GM23248 (cell line): ENCODE measurements at regions not wholly inside any gene's neighbourhood (a gene's known extent, or its start where the extent isn't known, plus 50 kb on each side); places are given as distances from the start of the nearest gene placed in this dataset.
A peak's percentile ranks its signal among the peaks of the same experiment; 100 is the strongest.

Experiments
- DNase-seq: peaks from one replicate; pipeline ENCODE4 v3.0.0-alpha.2; 2015
- H2AFZ ChIP-seq: fragments of 200-600 bp; sonication (generic); 2 replicates; pipeline ENCODE4 v1.6.1; 2016; ENCODE audit warnings: antibody characterized with exemption
- H3F3A ChIP-seq: fragments of 200-600 bp; sonication (generic); 2 replicates; pipeline ENCODE4 v1.6.1; 2016; ENCODE audit warnings: mild to moderate bottlenecking, antibody characterized with exemption, mixed run types; ENCODE audit not compliant: insufficient read depth
- H3K27ac ChIP-seq: fragments of 200-600 bp; sonication (generic); 2 replicates; pipeline ENCODE4 v1.5.1; 2016; ENCODE audit warnings: mild to moderate bottlenecking
- H3K27me3 ChIP-seq: fragments of 200-600 bp; sonication (generic); replicated peaks from 2 replicates; pipeline ENCODE4 v1.6.1; 2016; ENCODE audit warnings: mild to moderate bottlenecking; ENCODE audit not compliant: insufficient read depth
- H3K36me3 ChIP-seq: fragments of 200-600 bp; sonication (generic); 2 replicates; pipeline ENCODE4 v1.6.1; 2016; ENCODE audit warnings: low read depth, mild to moderate bottlenecking
- H3K4me1 ChIP-seq: fragments of 200-600 bp; sonication (generic); 2 replicates; pipeline ENCODE4 v1.6.1; 2016; ENCODE audit warnings: mild to moderate bottlenecking; ENCODE audit not compliant: insufficient read depth
- H3K4me2 ChIP-seq: fragments of 200-600 bp; sonication (generic); one replicate; pipeline ENCODE4 v1.6.1; 2016; ENCODE audit warnings: mild to moderate bottlenecking; ENCODE audit not compliant: unreplicated experiment
- H3K4me3 ChIP-seq: fragments of 200-600 bp; sonication (generic); 2 replicates; pipeline ENCODE4 v1.5.1; 2016; ENCODE audit warnings: mild to moderate bottlenecking
- H3K79me2 ChIP-seq: fragments of 200-600 bp; sonication (generic); 2 replicates; pipeline ENCODE4 v1.6.1; 2016; ENCODE audit warnings: mild to moderate bottlenecking; ENCODE audit not compliant: insufficient read depth
- H3K9ac ChIP-seq: fragments of 200-600 bp; sonication (generic); 2 replicates; pipeline ENCODE4 v1.6.1; 2016; ENCODE audit warnings: mild to moderate bottlenecking
- H3K9me2 ChIP-seq: fragments of 200-600 bp; sonication (generic); 2 replicates; pipeline ENCODE4 v1.6.1; 2016; ENCODE audit warnings: mixed run types, mild to moderate bottlenecking, moderate library complexity; ENCODE audit not compliant: insufficient read depth
- H3K9me3 ChIP-seq: fragments of 200-600 bp; sonication (generic); one replicate; pipeline ENCODE4 v1.6.1; 2017; ENCODE audit warnings: low read depth
- H4K20me1 ChIP-seq: fragments of 200-600 bp; sonication (generic); 2 replicates; pipeline ENCODE4 v1.6.0; 2016; ENCODE audit not compliant: insufficient read depth
- EZH2 ChIP-seq: fragments of 200-600 bp; sonication (generic); IDR thresholded peaks from 2 replicates; pipeline ENCODE4 v1.6.1; 2018; ENCODE audit warnings: antibody characterized with exemption, mild to moderate bottlenecking; ENCODE audit not compliant: insufficient read depth, poor library complexity, severe bottlenecking
- EZH2phosphoT487 ChIP-seq: fragments of 200-600 bp; sonication (generic); IDR thresholded peaks from 2 replicates; pipeline ENCODE4 v1.6.1; 2018; ENCODE audit warnings: antibody characterized with exemption, moderate library complexity, mild to moderate bottlenecking, low read depth; ENCODE audit not compliant: insufficient read depth
- WGBS, 2 experiments: methylation state at CpG; one replicate each; pipeline ENCODE4 v1.1.6; 2015 to 2017; ENCODE audit warnings: low lambda C conversion rate in 2 of 2, low coverage in 1 of 2; ENCODE audit errors: missing lambda C conversion rate in 2 of 2; 5-methylcytosine and 5-hydroxymethylcytosine counted together
- in situ Hi-C: fragments of 300-500 bp; cut with MboI; formaldehyde crosslinking; loops from 2 replicates; pipeline ENCODE4 v1.15.0; 2020

DNA sequence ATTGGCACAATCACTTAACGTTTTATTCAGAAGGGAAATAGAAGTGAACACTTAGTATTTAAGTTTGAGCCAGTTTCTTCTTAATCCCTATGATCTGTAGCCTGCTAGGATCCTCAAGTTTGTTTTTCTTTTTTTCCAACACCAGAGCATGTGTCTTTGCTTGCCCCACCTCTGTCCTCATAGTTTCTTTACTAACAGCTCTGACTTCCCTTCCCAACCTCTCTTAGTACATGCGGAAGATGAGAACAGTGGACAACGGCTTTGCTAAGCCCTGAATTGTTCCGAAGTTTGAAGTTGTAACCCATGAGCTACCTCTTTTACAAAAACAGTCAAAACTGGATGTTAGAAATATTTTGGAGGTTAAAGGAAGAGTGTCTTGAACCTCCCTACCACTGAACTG is 61.7 kb upstream of the TAF11L2 start:
- peak overlapping the region; percentile 60 for H3K9ac ChIP-seq
- peaks cover 11% of the 10 kb centered on the region; the same call in 1 of the 2 replicates for H3K4me1 ChIP-seq
- peak overlapping the region; percentile 95 for H2AFZ ChIP-seq
- H3K36me3 ChIP-seq, result no peaks in the 10 kb centered on the region
- no peaks in the 10 kb centered on the region for H3K9me2 ChIP-seq
- WGBS, 2 experiments, result 15 to 22% methylated on average over 4 of the region's 4 CpGs
- peak; percentile 50 for DNase-seq
- H3K4me3 ChIP-seq, result peak overlapping the region; percentile 60
- no peaks in the 10 kb centered on the region for H3K9me3 ChIP-seq
- TF ChIP-seq EZH2 (no peak), EZH2phosphoT487 (no peak)
- H4K20me1 ChIP-seq, result no peaks in the 10 kb centered on the region
- no peaks in the 10 kb centered on the region for H3K27me3 ChIP-seq
- in situ Hi-C loops, result no loop called here
- H3K4me2 ChIP-seq, result peak overlapping the region; percentile 89
- H3K79me2 ChIP-seq, result no peaks in the 10 kb centered on the region
- peaks cover 18% of the 10 kb centered on the region; the same call in 1 of the 2 replicates for H3F3A ChIP-seq
- peak overlapping the region; percentile 13; the same call in 1 of the 2 replicates for H3K27ac ChIP-seq

DNA sequence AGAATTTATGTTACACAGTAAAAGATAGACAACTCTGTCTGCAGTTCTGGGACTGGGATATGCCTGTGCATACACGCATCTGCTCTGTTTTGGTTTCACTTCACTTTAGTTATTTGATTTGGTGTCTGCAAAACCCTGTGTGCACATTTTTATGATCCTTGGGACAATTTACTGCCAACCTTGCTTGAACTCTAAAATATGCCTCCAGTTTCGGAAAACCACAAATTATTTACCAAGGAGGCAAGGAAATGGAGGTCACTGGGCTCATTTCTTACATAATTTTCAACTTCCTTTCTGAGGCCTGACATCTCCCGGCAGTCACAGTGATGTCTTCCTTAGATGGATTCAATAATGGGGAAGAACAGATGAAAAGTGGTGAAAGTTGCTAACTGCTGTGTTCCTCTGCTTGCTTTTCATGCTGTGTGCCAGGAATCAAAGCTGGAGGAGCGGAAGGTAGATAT is 61.2 kb upstream of the TAF11L2 start:
- no peaks in the 10 kb centered on the region for H3K9me3 ChIP-seq
- peaks cover 21% of the 10 kb centered on the region; the same call in 1 of the 2 replicates for H3F3A ChIP-seq
- no peaks in the 10 kb centered on the region for H3K36me3 ChIP-seq
- H3K9ac ChIP-seq, result peak overlapping the region; percentile 60
- H3K27me3 ChIP-seq, result no peaks in the 10 kb centered on the region
- no peaks in the 10 kb centered on the region for H3K9me2 ChIP-seq
- TF ChIP-seq EZH2 (no peak), EZH2phosphoT487 (no peak)
- H3K27ac ChIP-seq, result peak overlapping the region; percentile 13; the same call in 1 of the 2 replicates
- H3K79me2 ChIP-seq, result no peaks in the 10 kb centered on the region
- 30 to 31% methylated on average over 4 of the region's 4 CpGs for WGBS, 2 experiments
- peak; percentile 49 for DNase-seq
- peak overlapping the region; percentile 60 for H3K4me3 ChIP-seq
- H4K20me1 ChIP-seq, result no peaks in the 10 kb centered on the region
- H3K4me1 ChIP-seq, result peaks cover 14% of the 10 kb centered on the region
- peak overlapping the region; percentile 89 for H3K4me2 ChIP-seq
- in situ Hi-C loops, result no loop called here
- peak overlapping the region; percentile 95 for H2AFZ ChIP-seq

DNA sequence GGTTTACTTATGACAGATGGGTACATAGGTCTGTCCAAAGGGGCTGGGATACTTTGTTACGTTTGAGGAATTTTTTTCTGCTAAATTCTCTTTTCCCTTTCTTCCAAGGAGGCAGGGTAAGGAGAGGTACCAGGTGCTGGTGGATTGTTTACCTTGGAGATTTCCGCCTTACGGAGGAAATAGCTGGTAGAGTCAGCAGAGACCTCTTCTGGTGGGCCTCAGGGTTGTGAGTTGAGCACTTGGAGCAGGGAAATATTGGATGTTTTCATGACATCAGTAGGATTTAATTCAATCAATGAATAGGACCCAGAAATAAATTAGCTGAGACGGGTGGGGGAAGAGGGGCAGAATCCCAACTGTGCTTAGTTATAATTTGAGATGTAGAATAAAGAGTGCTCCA is 60.0 kb upstream of the TAF11L2 start:
- Histone ChIP-seq H3K4me1 (peaks cover 17% of the 10 kb centered on the region), H3F3A (peaks cover 23% of the 10 kb centered on the region; the same call in 1 of the 2 replicates), H3K36me3 (no peaks in the 10 kb centered on the region), H3K9ac (no peak overlapping the region), H3K79me2 (no peaks in the 10 kb centered on the region), H2AFZ (no peak overlapping the region), H3K4me3 (no peak overlapping the region), H3K4me2 (no peak overlapping the region), H4K20me1 (no peaks in the 10 kb centered on the region), H3K27me3 (no peaks in the 10 kb centered on the region), H3K9me2 (no peaks in the 10 kb centered on the region), H3K27ac (no peak overlapping the region), H3K9me3 (no peaks in the 10 kb centered on the region)
- DNase-seq, result no peak
- TF ChIP-seq EZH2phosphoT487 (no peak), EZH2 (no peak)
- in situ Hi-C loops, result no loop called here
- 80 to 83% methylated on average over 4 of the region's 4 CpGs for WGBS, 2 experiments

DNA sequence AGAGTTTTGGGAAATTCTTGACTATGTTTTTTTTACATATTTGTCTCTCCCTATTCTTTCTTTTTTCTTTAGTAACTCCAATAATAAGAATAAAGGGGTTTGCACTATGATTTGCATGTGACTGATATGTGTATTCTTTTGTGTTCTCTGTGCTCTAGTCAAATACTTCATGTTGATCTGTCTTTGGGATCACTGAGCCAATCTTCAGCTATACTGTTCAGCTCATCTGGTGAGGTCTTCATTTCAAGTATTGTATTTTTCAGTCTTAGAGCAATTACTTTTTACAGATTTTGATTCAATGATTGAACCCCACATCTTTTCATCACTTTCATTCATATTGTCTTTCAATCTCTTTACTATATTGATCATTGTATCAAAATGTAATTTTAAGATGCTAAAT is 58.1 kb upstream of the TAF11L2 start:
- no peak overlapping the region for H3K27ac ChIP-seq
- in situ Hi-C loops, result no loop called here
- peaks cover 29% of the 10 kb centered on the region; the same call in 1 of the 2 replicates for H3F3A ChIP-seq
- no peaks in the 10 kb centered on the region for H3K9me2 ChIP-seq
- H3K9ac ChIP-seq, result no peak overlapping the region
- H2AFZ ChIP-seq, result no peak overlapping the region
- no peak for DNase-seq
- H3K36me3 ChIP-seq, result no peaks in the 10 kb centered on the region
- no peak for TF ChIP-seq EZH2
- no peak for TF ChIP-seq EZH2phosphoT487
- no peaks in the 10 kb centered on the region for H3K27me3 ChIP-seq
- H3K4me2 ChIP-seq, result no peak overlapping the region
- H3K4me3 ChIP-seq, result no peak overlapping the region
- H3K9me3 ChIP-seq, result no peaks in the 10 kb centered on the region
- H3K79me2 ChIP-seq, result no peaks in the 10 kb centered on the region
- H3K4me1 ChIP-seq, result peaks cover 23% of the 10 kb centered on the region
- no peaks in the 10 kb centered on the region for H4K20me1 ChIP-seq

DNA sequence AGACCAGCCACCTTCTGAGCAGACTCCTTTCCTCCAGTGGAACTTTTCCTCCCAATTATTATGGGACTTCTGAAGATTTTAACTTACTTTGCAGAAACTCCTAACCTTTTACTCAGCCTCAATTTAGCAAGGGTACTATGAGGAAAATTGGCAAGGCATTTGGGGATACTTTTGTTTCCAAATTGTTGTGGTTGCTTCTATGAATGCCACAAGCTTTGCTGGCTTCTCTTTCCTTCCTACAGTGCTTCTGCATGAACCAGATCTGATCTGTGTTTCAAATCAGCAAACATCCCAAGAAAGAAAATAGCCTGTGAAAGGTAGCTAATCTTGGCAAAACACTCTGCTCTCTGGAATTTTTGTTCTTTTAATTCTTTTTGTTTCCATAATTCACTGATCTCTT is 57.3 kb upstream of the TAF11L2 start:
- no peaks in the 10 kb centered on the region for H3K79me2 ChIP-seq
- H3F3A ChIP-seq, result peaks cover 29% of the 10 kb centered on the region; the same call in 1 of the 2 replicates
- in situ Hi-C loops, result no loop called here
- peak; percentile 40 for DNase-seq
- peak overlapping the region; percentile 38 for H3K4me2 ChIP-seq
- H3K4me1 ChIP-seq, result peaks cover 24% of the 10 kb centered on the region
- no peaks in the 10 kb centered on the region for H4K20me1 ChIP-seq
- H3K9me3 ChIP-seq, result no peaks in the 10 kb centered on the region
- no peaks in the 10 kb centered on the region for H3K36me3 ChIP-seq
- TF ChIP-seq EZH2 (no peak), EZH2phosphoT487 (no peak)
- no peaks in the 10 kb centered on the region for H3K9me2 ChIP-seq
- H2AFZ ChIP-seq, result no peak overlapping the region
- no peak overlapping the region for H3K27ac ChIP-seq
- no peak overlapping the region for H3K4me3 ChIP-seq
- H3K27me3 ChIP-seq, result no peaks in the 10 kb centered on the region
- no peak overlapping the region for H3K9ac ChIP-seq
